Progenitor cell of endocrine pancreas (in vitro differentiated cells): ENCODE measurements at regions not wholly inside any gene's neighbourhood (a gene's known extent, or its start where the extent isn't known, plus 50 kb on each side); places are given as distances from the start of the nearest gene placed in this dataset.

Source experiments
- DNase-seq: peaks from one replicate; pipeline ENCODE4 v3.0.0; 2021; ENCODE audit warnings: low spot score; ENCODE audit not compliant: unreplicated experiment
- H3K27ac Mint-ChIP-seq: 2 replicates; pipeline ENCODE4 v1.8.0; 2021; ENCODE audit warnings: mild to moderate bottlenecking, moderate library complexity, mixed read lengths
- H3K27me3 Mint-ChIP-seq: 2 replicates; pipeline ENCODE4 v1.8.0; 2021; ENCODE audit warnings: mixed read lengths
- H3K36me3 Mint-ChIP-seq: 2 replicates; pipeline ENCODE4 v1.8.0; 2022; ENCODE audit warnings: mixed read lengths; ENCODE audit not compliant: insufficient read depth
- H3K4me1 Mint-ChIP-seq: 2 replicates; pipeline ENCODE4 v1.8.0; 2021; ENCODE audit warnings: low read depth, mixed read lengths
- H3K4me3 Mint-ChIP-seq: 2 replicates; pipeline ENCODE4 v1.8.0; 2021; ENCODE audit warnings: low read depth, mild to moderate bottlenecking, moderate library complexity, mixed read lengths
- H3K9me3 Mint-ChIP-seq: 2 replicates; pipeline ENCODE4 v1.8.0; 2021; ENCODE audit warnings: low read depth, mixed read lengths
- TF ChIP-seq, protein P1 (sequence below): fragments of 200-600 bp; sonication (generic); IDR thresholded peaks from one replicate; pipeline ENCODE4 v1.5.0; 2021; ENCODE audit warnings: antibody characterized with exemption, mild to moderate bottlenecking; ENCODE audit not compliant: unreplicated experiment

DNA sequence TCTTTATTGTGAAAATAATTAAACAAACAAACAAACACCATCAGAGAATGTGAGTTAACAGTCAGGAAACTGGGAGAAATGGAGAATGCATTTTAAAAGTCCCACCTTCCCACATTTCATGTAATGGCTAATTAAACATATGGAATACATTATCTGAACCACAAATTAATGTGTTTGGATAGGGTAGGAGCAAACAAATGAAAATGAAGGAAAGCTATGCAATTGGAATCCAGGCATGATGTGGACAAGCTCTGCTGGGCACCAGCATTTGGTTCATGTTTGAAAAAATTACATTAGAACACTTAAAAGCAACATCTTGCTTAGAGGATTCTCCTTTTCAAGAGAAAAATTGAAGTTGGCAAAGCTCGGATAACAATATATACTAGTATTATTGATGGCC is 628.1 kb downstream of the LMO4 start:
- no peak overlapping the region for H3K27ac Mint-ChIP-seq
- no peaks in the 10 kb centered on the region for H3K36me3 Mint-ChIP-seq
- peaks cover 8% of the 10 kb centered on the region for H3K4me1 Mint-ChIP-seq
- H3K4me3 Mint-ChIP-seq: no peak overlapping the region
- no peak for DNase-seq
- peaks cover 15% of the 10 kb centered on the region for H3K27me3 Mint-ChIP-seq
- TF ChIP-seq, protein P1, sequence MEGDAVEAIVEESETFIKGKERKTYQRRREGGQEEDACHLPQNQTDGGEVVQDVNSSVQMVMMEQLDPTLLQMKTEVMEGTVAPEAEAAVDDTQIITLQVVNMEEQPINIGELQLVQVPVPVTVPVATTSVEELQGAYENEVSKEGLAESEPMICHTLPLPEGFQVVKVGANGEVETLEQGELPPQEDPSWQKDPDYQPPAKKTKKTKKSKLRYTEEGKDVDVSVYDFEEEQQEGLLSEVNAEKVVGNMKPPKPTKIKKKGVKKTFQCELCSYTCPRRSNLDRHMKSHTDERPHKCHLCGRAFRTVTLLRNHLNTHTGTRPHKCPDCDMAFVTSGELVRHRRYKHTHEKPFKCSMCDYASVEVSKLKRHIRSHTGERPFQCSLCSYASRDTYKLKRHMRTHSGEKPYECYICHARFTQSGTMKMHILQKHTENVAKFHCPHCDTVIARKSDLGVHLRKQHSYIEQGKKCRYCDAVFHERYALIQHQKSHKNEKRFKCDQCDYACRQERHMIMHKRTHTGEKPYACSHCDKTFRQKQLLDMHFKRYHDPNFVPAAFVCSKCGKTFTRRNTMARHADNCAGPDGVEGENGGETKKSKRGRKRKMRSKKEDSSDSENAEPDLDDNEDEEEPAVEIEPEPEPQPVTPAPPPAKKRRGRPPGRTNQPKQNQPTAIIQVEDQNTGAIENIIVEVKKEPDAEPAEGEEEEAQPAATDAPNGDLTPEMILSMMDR: no peak
- no peaks in the 10 kb centered on the region for H3K9me3 Mint-ChIP-seq

DNA sequence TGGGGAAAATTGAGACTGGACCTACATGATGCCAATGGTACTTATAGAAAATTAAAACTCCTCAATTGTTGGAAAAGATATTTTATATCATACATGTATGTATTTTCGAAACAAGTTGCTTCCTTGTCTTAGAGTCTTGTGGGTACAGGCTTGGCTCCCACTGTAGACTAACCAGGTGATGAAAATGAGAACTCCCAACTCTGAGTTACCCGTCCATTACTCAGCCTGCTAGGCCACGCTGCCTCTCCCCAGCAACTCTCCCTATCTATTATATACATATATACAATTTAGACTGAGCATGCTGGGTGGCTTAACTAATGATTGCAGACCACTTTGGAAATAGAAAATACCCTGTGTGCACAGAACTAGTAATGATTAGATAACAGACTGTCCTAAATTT is 628.7 kb downstream of the LMO4 start:
- H3K36me3 Mint-ChIP-seq: no peaks in the 10 kb centered on the region
- TF ChIP-seq, protein P1: no peak
- no peaks in the 10 kb centered on the region for H3K9me3 Mint-ChIP-seq
- H3K27ac Mint-ChIP-seq: no peak overlapping the region
- peaks cover 8% of the 10 kb centered on the region for H3K4me1 Mint-ChIP-seq
- H3K27me3 Mint-ChIP-seq: peaks cover 9% of the 10 kb centered on the region
- no peak for DNase-seq
- H3K4me3 Mint-ChIP-seq: no peak overlapping the region

DNA sequence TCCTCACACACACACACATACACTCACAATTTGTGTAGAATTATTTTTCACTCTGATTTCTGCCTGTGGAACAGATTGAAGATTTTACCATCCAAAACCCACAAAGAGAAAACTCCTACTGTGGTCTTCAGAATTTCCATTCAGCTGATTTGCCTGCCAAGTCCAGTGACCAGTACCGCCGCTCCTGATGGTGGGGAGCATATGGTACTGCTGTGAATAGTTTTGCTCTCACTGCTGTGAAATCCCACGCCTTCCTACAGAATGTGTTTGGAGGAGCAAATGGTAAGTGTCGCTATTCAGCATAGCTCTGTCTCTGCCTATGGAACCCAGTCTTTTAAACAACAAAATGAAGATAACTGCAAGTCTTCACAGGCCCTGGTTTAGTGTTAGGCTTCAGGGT is 629.5 kb downstream of the LMO4 start:
- no peak for DNase-seq
- no peaks in the 10 kb centered on the region for H3K36me3 Mint-ChIP-seq
- H3K4me3 Mint-ChIP-seq: no peak overlapping the region
- peaks cover 8% of the 10 kb centered on the region for H3K4me1 Mint-ChIP-seq
- TF ChIP-seq, protein P1: no peak
- peaks cover 7% of the 10 kb centered on the region for H3K27me3 Mint-ChIP-seq
- H3K27ac Mint-ChIP-seq: no peak overlapping the region
- no peaks in the 10 kb centered on the region for H3K9me3 Mint-ChIP-seq

DNA sequence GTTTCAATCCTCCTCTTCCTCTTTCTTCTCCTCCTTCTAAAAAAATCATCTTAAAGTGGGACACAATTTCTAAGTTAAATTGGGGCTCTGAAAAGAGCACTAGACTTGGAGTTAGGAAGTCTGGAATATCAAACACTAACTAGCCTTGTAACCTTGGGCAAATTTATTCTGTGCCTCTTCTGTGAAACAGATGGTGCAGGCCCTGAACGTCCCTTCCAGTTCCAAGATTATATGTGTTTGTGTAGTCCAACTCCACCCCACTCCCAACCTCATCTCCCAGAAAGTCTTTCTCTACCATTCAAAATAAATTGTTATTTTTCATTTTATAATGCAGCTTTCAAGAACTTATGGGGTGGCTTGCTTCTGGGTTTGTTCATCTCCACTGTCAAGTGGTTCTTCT is 630.0 kb downstream of the LMO4 start:
- no peaks in the 10 kb centered on the region for H3K36me3 Mint-ChIP-seq
- no peak overlapping the region for H3K27ac Mint-ChIP-seq
- no peak overlapping the region for H3K4me3 Mint-ChIP-seq
- peaks cover 7% of the 10 kb centered on the region for H3K27me3 Mint-ChIP-seq
- no peak for DNase-seq
- peaks cover 8% of the 10 kb centered on the region for H3K4me1 Mint-ChIP-seq
- TF ChIP-seq, protein P1: no peak
- H3K9me3 Mint-ChIP-seq: no peaks in the 10 kb centered on the region

DNA sequence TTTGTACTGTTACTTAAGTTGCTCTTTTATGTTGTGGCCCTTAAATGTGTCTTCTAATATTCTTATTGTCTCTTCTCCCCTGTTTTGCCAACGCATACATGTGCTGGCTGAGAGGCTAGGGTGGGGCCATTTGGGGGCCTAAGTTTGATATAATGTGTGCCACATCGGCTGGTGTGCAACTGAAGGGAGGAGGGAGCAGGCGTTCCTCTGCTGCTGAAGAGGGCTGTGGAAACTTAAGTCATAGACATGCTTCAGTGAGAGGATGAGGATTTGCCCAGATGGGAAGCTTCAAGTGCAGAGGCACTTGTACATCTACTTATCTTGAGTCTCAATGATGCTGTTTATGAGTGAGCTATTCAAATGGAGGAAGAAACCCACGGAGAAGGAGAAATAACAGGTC is 630.6 kb downstream of the LMO4 start:
- peaks cover 8% of the 10 kb centered on the region for H3K4me1 Mint-ChIP-seq
- no peaks in the 10 kb centered on the region for H3K9me3 Mint-ChIP-seq
- TF ChIP-seq, protein P1: no peak
- H3K36me3 Mint-ChIP-seq: no peaks in the 10 kb centered on the region
- H3K27ac Mint-ChIP-seq: no peak overlapping the region
- no peak overlapping the region for H3K4me3 Mint-ChIP-seq
- H3K27me3 Mint-ChIP-seq: peaks cover 7% of the 10 kb centered on the region
- no peak for DNase-seq
